IMR-90 (cell line): ENCODE measurements at regions not wholly inside any gene's neighbourhood (a gene's known extent, or its start where the extent isn't known, plus 50 kb on each side); places are given as distances from the start of the nearest gene placed in this dataset.

Experiments used
- ATAC-seq: fragments of 200-7000 bp; cut with Tn5 transposase; 2 replicates; pipeline ENCODE4 v1.9.1; 2020; ENCODE audit warnings: low read depth, mild to moderate bottlenecking, moderate library complexity
- BruUV-seq: library from RNA; stranded (reverse); fragments of 400-500 nt; replicated peaks from 2 replicates; lab custom pipeline; 2021; lab: Mats Ljungman, UMichigan
- CTCF ChIA-PET: fragments of 300-600 bp; formaldehyde crosslinking; extraction: SDS; loops from one replicate; lab custom pipeline; 2021; ENCODE audit warnings: antibody characterized with exemption; lab: Yijun Ruan, JAX
- POLR2A ChIA-PET: fragments of 300-600 bp; sonication (Branson Sonifier 250); formaldehyde crosslinking; loops from one replicate; lab custom pipeline; 2022; ENCODE audit warnings: antibody characterized with exemption; ENCODE audit not compliant: unreplicated experiment; lab: Charles Lee
- DNase-seq: peaks from one replicate; pipeline ENCODE4 v3.0.0; 2013
- H2AFZ ChIP-seq: replicated peaks from 2 replicates; pipeline ENCODE3; 2013; ENCODE audit warnings: low read length, mild to moderate bottlenecking; ENCODE audit not compliant: poor library complexity
- H2AK5ac ChIP-seq: 2 replicates; pipeline ENCODE4 v1.6.1; 2013; ENCODE audit warnings: low read depth, low read length, inconsistent platforms
- H2AK9ac ChIP-seq: replicated peaks from 2 replicates; pipeline ENCODE3; 2013; ENCODE audit warnings: mild to moderate bottlenecking, low read depth, low read length, moderate library complexity; ENCODE audit not compliant: poor library complexity
- H2BK120ac ChIP-seq: 2 replicates; pipeline ENCODE4 v1.6.1; 2013; ENCODE audit warnings: low read depth, low read length, inconsistent platforms
- H2BK15ac ChIP-seq: 3 replicates; pipeline ENCODE4 v1.6.1; 2013; ENCODE audit warnings: low read depth, low read length, inconsistent platforms
- H2BK20ac ChIP-seq: 2 replicates; pipeline ENCODE4 v1.6.1; 2013; ENCODE audit warnings: low read depth, mild to moderate bottlenecking, inconsistent platforms, low read length, moderate library complexity
- H2BK5ac ChIP-seq: 2 replicates; pipeline ENCODE4 v1.6.1; 2013; ENCODE audit warnings: mild to moderate bottlenecking, low read depth, low read length, inconsistent platforms; ENCODE audit not compliant: poor library complexity, severe bottlenecking
- H3K14ac ChIP-seq: replicated peaks from 2 replicates; pipeline ENCODE4 v1.6.1; 2013; ENCODE audit warnings: low read depth, low read length, inconsistent platforms
- H3K18ac ChIP-seq: 2 replicates; pipeline ENCODE4 v1.6.1; 2013; ENCODE audit warnings: low read depth, low read length, control low read depth
- H3K23ac ChIP-seq: 2 replicates; pipeline ENCODE4 v1.6.1; 2013; ENCODE audit warnings: low read depth, low read length, inconsistent platforms
- H3K27ac ChIP-seq: 2 replicates; pipeline ENCODE4 v1.5.1; 2013; ENCODE audit warnings: mild to moderate bottlenecking, control low read depth, low read length; ENCODE audit not compliant: insufficient read depth
- H3K27me3 ChIP-seq: 2 replicates; pipeline ENCODE4 v1.6.1; 2013; ENCODE audit warnings: low read length; ENCODE audit not compliant: control insufficient read depth, insufficient read depth
- H3K36me3 ChIP-seq: 2 replicates; pipeline ENCODE4 v1.6.1; 2013; ENCODE audit warnings: low read length, mixed read lengths; ENCODE audit not compliant: control insufficient read depth, insufficient read depth
- H3K4ac ChIP-seq: 2 replicates; pipeline ENCODE4 v1.6.1; 2013; ENCODE audit warnings: low read depth, low read length, inconsistent platforms
- H3K4me1 ChIP-seq: 2 replicates; pipeline ENCODE4 v1.6.1; 2013; ENCODE audit warnings: low read length, mixed read lengths; ENCODE audit not compliant: control insufficient read depth, insufficient read depth
- H3K4me2 ChIP-seq: 2 replicates; pipeline ENCODE4 v1.6.1; 2013; ENCODE audit warnings: low read depth, mild to moderate bottlenecking, control low read depth, low read length, moderate library complexity
- H3K4me3 ChIP-seq: 2 replicates; pipeline ENCODE4 v1.5.1; 2013; ENCODE audit warnings: low read depth, mild to moderate bottlenecking, control low read depth, low read length, moderate library complexity; ENCODE audit not compliant: insufficient read depth
- H3K56ac ChIP-seq: 2 replicates; pipeline ENCODE4 v1.6.1; 2013; ENCODE audit warnings: low read length, inconsistent platforms; ENCODE audit not compliant: insufficient read depth; ENCODE audit errors: extremely low read depth
- H3K79me1 ChIP-seq, 2 experiments: 2 replicates each; pipeline ENCODE4 v1.6.1; 2013; ENCODE audit warnings: low read length in 2 of 2, inconsistent platforms in 1 of 2, low read depth in 1 of 2
- H3K9ac ChIP-seq: 2 replicates; pipeline ENCODE4 v1.6.1; 2013; ENCODE audit warnings: low read depth, low read length, control low read depth
- H3K9me1 ChIP-seq: 2 replicates; pipeline ENCODE4 v1.6.1; 2013; ENCODE audit warnings: low read length, inconsistent platforms; ENCODE audit not compliant: insufficient read depth
- H3K9me3 ChIP-seq: 2 replicates; pipeline ENCODE4 v1.6.1; 2013; ENCODE audit warnings: low read length; ENCODE audit not compliant: control insufficient read depth, insufficient read depth
- H4K20me1 ChIP-seq: 2 replicates; pipeline ENCODE4 v1.6.1; 2013; ENCODE audit warnings: low read length, inconsistent platforms; ENCODE audit not compliant: insufficient read depth
- H4K5ac ChIP-seq: 2 replicates; pipeline ENCODE4 v1.6.1; 2013; ENCODE audit warnings: mild to moderate bottlenecking, low read depth, low read length, control low read depth
- H4K8ac ChIP-seq, 2 experiments: 2 replicates each; pipeline ENCODE4 v1.6.1; 2013; ENCODE audit warnings: low read depth in 2 of 2, low read length in 2 of 2, control low read depth in 1 of 2, inconsistent platforms in 1 of 2
- H4K91ac ChIP-seq: 2 replicates; pipeline ENCODE4 v1.6.1; 2013; ENCODE audit warnings: low read depth, low read length, inconsistent platforms; ENCODE audit not compliant: insufficient read depth
- MAZ ChIP-seq: IDR thresholded peaks from 2 replicates; pipeline ENCODE4 v1.6.1; 2012; ENCODE audit warnings: low read depth, mild to moderate bottlenecking, low read length, improper control_type of control experiment, moderate library complexity, borderline replicate concordance
- MXI1 ChIP-seq: IDR thresholded peaks from 2 replicates; pipeline ENCODE4 v1.6.1; 2012; ENCODE audit warnings: low read depth, mild to moderate bottlenecking, low read length, moderate library complexity, borderline replicate concordance
- WGBS, 2 experiments: methylation state at CpG; one replicate each; pipeline versions ENCODE4 v1.1.5 to v1.1.7; 2013; ENCODE audit warnings: missing lambda C conversion rate in 2 of 2; ENCODE audit not compliant: insufficient read length in 1 of 2; ENCODE audit errors: extremely low coverage in 2 of 2; 5-methylcytosine and 5-hydroxymethylcytosine counted together
- dilution Hi-C: fragments of 300-500 bp; cut with HindIII; formaldehyde crosslinking; loops from one replicate; pipeline ENCODE4 v1.14.3; 2018; ENCODE audit warnings: low sequenced_read_pairs; ENCODE audit not compliant: unreplicated experiment
- in situ Hi-C: fragments of 300-500 bp; cut with MboI; formaldehyde crosslinking; loops from 3 replicates; pipeline ENCODE4 v1.14.3; 2019; ENCODE audit warnings: low sequenced_read_pairs, inconsistent platforms, mixed read lengths
- intact Hi-C: fragments of 100-400 bp; cut with micrococcal nuclease; formaldehyde crosslinking; loops from 2 replicates; pipeline ENCODE4 v1.10.0; 2022

- Histone ChIP-seq H3K9me3 (no peaks in the 10 kb centered on the region), H3K27ac (no peak overlapping the region), H3K9ac (no peak overlapping the region), H4K8ac (no peak overlapping the region), H2AK9ac (no peak overlapping the region), H3K56ac (no peak overlapping the region), H2BK5ac (no peak overlapping the region), H3K4me2 (no peak overlapping the region; the same call in 1 of the 2 replicates), H3K4ac (peak overlapping the region; percentile 48; the same call in 1 of the 2 replicates), H2BK15ac (0 out of 3 replicates have a peak overlapping the region, but pooled peaks have one; percentile 13), H4K20me1 (no peaks in the 10 kb centered on the region), H2BK120ac (peak overlapping the region; percentile 0; the same call in 1 of the 2 replicates), H3K14ac (peak overlapping the region; percentile 37; the same call in 1 of the 2 replicates), H3K4me3 (no peak overlapping the region), H3K79me1 (no peaks in the 10 kb centered on the region), H3K9me1 (peaks cover 15% of the 10 kb centered on the region), H3K23ac (no peak overlapping the region), H2BK20ac (peak overlapping the region; percentile 47), H2AFZ (no peak overlapping the region), H4K91ac (peak overlapping the region; percentile 31; the same call in 1 of the 2 replicates), H2AK5ac (peak overlapping the region; percentile 48), H3K4me1 (peaks cover 23% of the 10 kb centered on the region), H3K18ac (peak overlapping the region; percentile 13; the same call in 1 of the 2 replicates), H3K27me3 (no peaks in the 10 kb centered on the region), H4K5ac (no peak overlapping the region), H3K36me3 (no peaks in the 10 kb centered on the region)
- ChIA-PET POLR2A (no interaction called here), CTCF (interaction anchor here (0.6 kb wide), 1 partner anchor 112 kb away, joined by 3 read pairs; no protein-coding TSS in a partner anchor)
- dilution Hi-C loops, result no loop called here
- in situ Hi-C loops, result no loop called here
- no peak for TF ChIP-seq MXI1
- no peak for TF ChIP-seq MAZ
- BruUV-seq, result no TSS peak
- intact Hi-C loops, result loop anchor here (10.0 kb wide), 1 partner anchor 178 kb away; no protein-coding TSS in a partner anchor
- no peak for DNase-seq
- WGBS, 2 experiments, result 60% methylated on average over 6 of the region's 9 CpGs; no CpG with 5 or more reads in 1 of the 2 experiments
- ATAC-seq, result no peak
Observed at GRCh38 chr6:149212892-149213801, 104.4 kb upstream of the TAB2 start.
